ENCODE measurements at regions not wholly inside any gene's neighbourhood (a gene's known extent, or its start where the extent isn't known, plus 50 kb on each side); places are given as distances from the start of the nearest gene placed in this dataset.

DNA sequence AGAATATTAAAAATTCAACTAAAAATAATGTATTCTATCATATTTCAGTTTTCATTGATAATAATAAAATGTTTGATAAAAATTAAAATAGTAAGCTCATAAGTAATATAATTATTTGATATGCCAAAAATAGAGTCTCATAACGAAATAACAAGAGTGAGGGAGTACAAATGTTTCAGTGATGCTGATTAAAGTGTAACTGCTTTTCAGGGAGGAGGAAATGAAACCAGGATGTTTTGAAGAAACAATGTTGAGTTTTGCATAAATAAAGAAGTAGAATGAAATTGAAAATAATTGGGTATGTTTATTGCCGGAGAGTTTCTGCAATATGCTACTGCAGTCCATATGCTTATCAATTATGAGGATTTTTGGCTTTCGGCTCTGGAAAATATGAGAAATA lies 1159.8 kb upstream of the ADGRL2 start:
- H3K27me3 ChIP-seq (ENCODE audit: control insufficient read depth, insufficient read depth, low read length): no peaks in the 10 kb centered on the region
- no peaks in the 10 kb centered on the region for H3K36me3 ChIP-seq (ENCODE audit: control insufficient read depth, insufficient read depth, low read length)
- H3K4me1 ChIP-seq (ENCODE audit: control insufficient read depth, insufficient read depth, low read length, poor library complexity, severe bottlenecking): no peaks in the 10 kb centered on the region
- no peaks in the 10 kb centered on the region for H3K9me3 ChIP-seq (ENCODE audit: control insufficient read depth in 2 of 2, low read length in 2 of 2)
- H3K9me3 Mint-ChIP-seq: peaks cover 2 to 16% (median 5%) of the 10 kb centered on the region in 7 donors
- H3K4me1 Mint-ChIP-seq: no peaks in the 10 kb centered on the region
- DNase-seq: no peak
- H3K27me3 Mint-ChIP-seq: no peaks in the 10 kb centered on the region
- no peak overlapping the region for H3K4me3 Mint-ChIP-seq
- H3K36me3 Mint-ChIP-seq: no peaks in the 10 kb centered on the region
- no peak overlapping the region for H3K4me3 ChIP-seq (ENCODE audit: low read depth, low read length)
- ATAC-seq (ENCODE audit: low read depth in 2 of 2): no peak
- no peak overlapping the region for H3K27ac ChIP-seq (ENCODE audit: insufficient read depth, low read length, poor library complexity, severe bottlenecking)
- no peak overlapping the region for H3K27ac Mint-ChIP-seq

DNA sequence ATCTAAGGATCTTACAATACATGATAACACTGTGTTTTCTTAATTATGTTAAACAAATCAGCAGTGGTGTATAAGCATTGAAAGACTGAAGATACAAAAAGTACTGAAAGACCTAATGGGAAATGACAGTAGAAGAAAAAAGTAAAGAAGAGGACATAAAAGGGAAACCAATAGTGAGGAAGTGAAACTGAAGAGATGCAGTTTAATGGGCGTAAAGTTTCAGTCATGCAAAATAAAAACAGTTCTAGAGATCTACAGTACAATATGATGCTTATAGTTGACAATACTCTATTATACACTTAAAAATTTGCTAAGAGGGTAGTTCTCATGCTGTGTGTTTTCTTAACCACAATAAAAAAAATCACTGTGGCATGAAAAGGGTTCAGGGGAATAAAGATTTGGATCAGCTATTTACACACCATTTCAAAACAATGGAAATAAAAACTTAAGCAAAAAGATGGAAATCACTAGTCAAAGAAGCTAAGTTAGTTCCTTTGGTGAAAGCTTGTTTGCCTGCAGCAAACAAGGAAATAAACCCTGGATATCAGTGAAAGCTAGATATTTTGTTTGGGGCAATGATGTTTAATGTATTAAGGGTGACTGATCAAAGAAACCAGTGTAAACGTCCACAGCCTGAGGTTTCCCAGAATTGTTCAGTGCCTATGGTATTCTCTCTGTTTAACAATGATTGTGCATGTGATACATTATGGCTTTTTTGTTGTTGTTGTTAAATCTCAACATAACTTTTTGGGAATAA lies 1160.8 kb upstream of the ADGRL2 start:
- H3K27ac ChIP-seq (ENCODE audit: insufficient read depth, low read length, poor library complexity, severe bottlenecking): no peak overlapping the region
- DNase-seq: no peak

DNA sequence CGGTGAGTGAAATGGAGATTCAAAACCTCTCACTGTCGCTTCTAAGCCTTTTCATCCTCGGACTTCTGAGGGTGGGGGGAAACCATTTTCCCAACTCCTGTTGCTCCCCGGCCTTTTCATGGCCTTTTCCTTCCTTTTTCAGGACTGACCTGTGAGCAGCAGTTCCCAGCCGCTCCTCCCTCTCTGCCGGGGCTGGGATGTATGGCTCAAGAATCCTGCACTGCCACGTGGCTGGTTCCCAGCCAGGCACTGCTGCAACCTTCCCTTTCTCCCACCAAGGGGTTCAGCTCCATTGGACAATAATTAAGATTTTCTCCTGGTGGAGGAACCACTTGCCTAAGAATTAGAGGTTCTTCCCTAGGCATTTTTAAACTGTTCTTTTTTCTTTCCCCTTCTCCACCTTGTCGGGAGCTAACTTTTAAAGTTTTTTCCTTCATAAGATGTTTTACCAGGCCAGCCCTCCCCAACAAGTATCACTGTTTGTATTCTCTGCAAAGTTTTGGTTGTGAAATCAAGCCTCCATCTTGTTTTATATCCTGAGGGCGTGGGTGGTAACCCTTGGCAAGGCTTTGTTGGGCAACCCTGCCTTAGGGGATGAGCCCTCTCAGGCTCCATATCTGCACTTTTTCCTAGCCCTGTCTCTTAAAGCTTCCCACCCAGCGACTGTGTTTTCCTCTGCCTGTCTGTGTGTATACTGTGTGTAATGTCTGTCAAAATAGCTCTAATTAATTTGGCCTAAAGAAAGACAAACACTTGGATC lies 1166.6 kb upstream of the ADGRL2 start:
- Mint-ChIP-seq H3K4me3 (no peak overlapping the region), H3K4me1 (no peaks in the 10 kb centered on the region), H3K36me3 (no peaks in the 10 kb centered on the region), H3K27ac (no peak overlapping the region), H3K9me3 (peaks cover 0 to 35% (median 6%) of the 10 kb centered on the region in 7 donors), H3K27me3 (no peaks in the 10 kb centered on the region)
- no peaks in the 10 kb centered on the region for H3K36me3 ChIP-seq (ENCODE audit: control insufficient read depth, insufficient read depth, low read length)
- DNase-seq (no peak), ATAC-seq (ENCODE audit: low read depth in 2 of 2) (no peak)
- H3K27me3 ChIP-seq (ENCODE audit: control insufficient read depth, insufficient read depth, low read length): no peaks in the 10 kb centered on the region
- peaks cover 6 to 17% of the 10 kb centered on the region in 2 experiments for H3K9me3 ChIP-seq (ENCODE audit: control insufficient read depth in 2 of 2, low read length in 2 of 2)
- H3K4me1 ChIP-seq (ENCODE audit: control insufficient read depth, insufficient read depth, low read length, poor library complexity, severe bottlenecking): no peaks in the 10 kb centered on the region
- no peak overlapping the region for H3K4me3 ChIP-seq (ENCODE audit: low read depth, low read length)
- no peak overlapping the region for H3K27ac ChIP-seq (ENCODE audit: insufficient read depth, low read length, poor library complexity, severe bottlenecking)

More for the DNA sequence above, 1160.8 kb upstream of the ADGRL2 start:
- Mint-ChIP-seq H3K27ac (no peak overlapping the region), H3K4me1 (no peaks in the 10 kb centered on the region), H3K4me3 (no peak overlapping the region), H3K9me3 (peaks cover 2 to 14% (median 6%) of the 10 kb centered on the region in 7 donors), H3K27me3 (no peaks in the 10 kb centered on the region), H3K36me3 (no peaks in the 10 kb centered on the region)
- H3K4me3 ChIP-seq (ENCODE audit: low read depth, low read length): no peak overlapping the region
- no peaks in the 10 kb centered on the region for H3K27me3 ChIP-seq (ENCODE audit: control insufficient read depth, insufficient read depth, low read length)
- H3K36me3 ChIP-seq (ENCODE audit: control insufficient read depth, insufficient read depth, low read length): no peaks in the 10 kb centered on the region
- peaks cover 0 to 3% of the 10 kb centered on the region in 2 experiments for H3K9me3 ChIP-seq (ENCODE audit: control insufficient read depth in 2 of 2, low read length in 2 of 2)
- ATAC-seq (ENCODE audit: low read depth in 2 of 2): no peak
- no peaks in the 10 kb centered on the region for H3K4me1 ChIP-seq (ENCODE audit: control insufficient read depth, insufficient read depth, low read length, poor library complexity, severe bottlenecking)

DNA sequence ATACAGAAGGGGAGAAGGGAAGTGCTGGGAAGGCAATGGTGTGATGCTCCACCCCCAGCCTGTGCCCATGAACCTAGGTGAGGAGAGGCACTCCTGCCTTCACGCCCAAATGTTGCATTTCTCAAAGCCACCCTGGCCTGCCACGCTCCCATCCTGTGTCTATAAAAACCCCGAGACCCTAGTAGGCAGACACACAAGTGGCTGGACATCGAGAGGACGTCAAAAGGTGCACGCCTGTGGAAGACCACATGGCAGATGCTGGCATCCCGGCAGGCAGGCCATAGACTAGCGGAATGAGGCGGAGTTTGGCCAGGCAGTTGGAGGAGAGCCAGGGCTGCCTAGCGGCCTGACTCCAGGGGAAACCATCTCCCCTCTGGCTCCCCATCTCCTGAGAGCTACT lies 1168.5 kb upstream of the ADGRL2 start:
- H3K4me1 ChIP-seq (ENCODE audit: control insufficient read depth, insufficient read depth, low read length, poor library complexity, severe bottlenecking): no peaks in the 10 kb centered on the region
- no peak overlapping the region for H3K27ac ChIP-seq (ENCODE audit: insufficient read depth, low read length, poor library complexity, severe bottlenecking)
- H3K9me3 ChIP-seq (ENCODE audit: control insufficient read depth in 2 of 2, low read length in 2 of 2): peaks cover 6 to 17% of the 10 kb centered on the region in 2 experiments
- DNase-seq (no peak), ATAC-seq (ENCODE audit: low read depth in 2 of 2) (no peak)
- Mint-ChIP-seq H3K27ac (no peak overlapping the region), H3K36me3 (no peaks in the 10 kb centered on the region), H3K4me3 (no peak overlapping the region), H3K4me1 (no peaks in the 10 kb centered on the region), H3K27me3 (no peaks in the 10 kb centered on the region), H3K9me3 (peaks cover 0 to 41% (median 7%) of the 10 kb centered on the region in 7 donors)
- no peaks in the 10 kb centered on the region for H3K27me3 ChIP-seq (ENCODE audit: control insufficient read depth, insufficient read depth, low read length)
- no peak overlapping the region for H3K4me3 ChIP-seq (ENCODE audit: low read depth, low read length)
- H3K36me3 ChIP-seq (ENCODE audit: control insufficient read depth, insufficient read depth, low read length): no peaks in the 10 kb centered on the region

DNA sequence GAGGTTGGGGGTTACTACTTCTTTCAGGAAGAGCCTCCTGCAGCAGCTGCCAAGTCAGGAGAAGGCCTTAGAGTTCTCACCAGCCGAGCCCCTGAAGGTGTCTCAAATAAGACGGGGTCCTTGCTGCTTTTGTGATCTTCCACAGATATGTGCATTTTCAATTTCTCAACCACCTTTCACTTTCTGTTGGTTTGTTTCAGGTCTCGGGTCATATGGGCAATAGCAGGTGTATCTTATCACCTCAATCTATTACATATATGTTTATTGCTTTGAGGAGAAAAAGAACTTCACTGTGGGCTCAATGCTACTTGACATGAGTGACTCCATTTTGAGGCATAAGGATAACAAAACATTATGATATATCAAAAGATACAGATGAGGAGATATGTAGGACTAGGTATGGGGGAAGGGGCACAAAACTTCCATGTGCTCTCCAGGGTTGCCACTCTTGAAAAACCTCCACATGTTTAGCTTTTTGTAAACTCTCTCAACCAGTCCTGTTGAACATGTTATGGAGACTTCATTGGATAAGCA lies 1171.4 kb upstream of the ADGRL2 start:
- Mint-ChIP-seq H3K27ac (no peak overlapping the region), H3K36me3 (no peaks in the 10 kb centered on the region), H3K4me3 (no peak overlapping the region), H3K27me3 (no peaks in the 10 kb centered on the region), H3K4me1 (no peaks in the 10 kb centered on the region), H3K9me3 (peaks cover 0 to 28% (median 9%) of the 10 kb centered on the region in 7 donors)
- H3K4me3 ChIP-seq (ENCODE audit: low read depth, low read length): no peak overlapping the region
- no peaks in the 10 kb centered on the region for H3K27me3 ChIP-seq (ENCODE audit: control insufficient read depth, insufficient read depth, low read length)
- ATAC-seq (ENCODE audit: low read depth in 2 of 2) (no peak), DNase-seq (no peak)
- no peaks in the 10 kb centered on the region for H3K4me1 ChIP-seq (ENCODE audit: control insufficient read depth, insufficient read depth, low read length, poor library complexity, severe bottlenecking)
- H3K36me3 ChIP-seq (ENCODE audit: control insufficient read depth, insufficient read depth, low read length): no peaks in the 10 kb centered on the region
- peaks cover 4 to 12% of the 10 kb centered on the region in 2 experiments for H3K9me3 ChIP-seq (ENCODE audit: control insufficient read depth in 2 of 2, low read length in 2 of 2)
- no peak overlapping the region for H3K27ac ChIP-seq (ENCODE audit: insufficient read depth, low read length, poor library complexity, severe bottlenecking)

DNA sequence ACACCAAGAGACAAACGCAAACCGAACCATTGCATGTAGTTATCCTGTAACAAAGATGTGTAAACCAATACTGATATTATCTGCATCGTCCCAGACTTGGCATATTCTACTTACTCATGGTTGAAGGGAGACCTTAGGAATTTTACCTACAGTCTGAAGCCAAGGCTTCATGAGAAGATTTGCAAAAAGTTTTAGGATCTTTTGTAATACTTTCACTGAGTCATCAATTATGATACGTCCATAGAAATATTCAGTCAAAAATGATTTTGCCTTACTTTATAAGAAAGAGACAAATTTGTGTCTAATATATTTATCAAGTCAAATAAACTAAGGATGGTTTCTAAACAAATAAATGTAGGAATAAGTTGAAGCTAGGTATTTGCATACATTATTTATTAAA lies 1176.1 kb upstream of the ADGRL2 start:
- Mint-ChIP-seq H3K4me3 (no peak overlapping the region), H3K9me3 (peaks cover 0 to 23% (median 4%) of the 10 kb centered on the region in 7 donors), H3K27ac (no peak overlapping the region), H3K4me1 (no peaks in the 10 kb centered on the region), H3K27me3 (no peaks in the 10 kb centered on the region), H3K36me3 (no peaks in the 10 kb centered on the region)
- Histone ChIP-seq H3K27me3 (ENCODE audit: control insufficient read depth, insufficient read depth, low read length) (no peaks in the 10 kb centered on the region), H3K4me1 (ENCODE audit: control insufficient read depth, insufficient read depth, low read length, poor library complexity, severe bottlenecking) (no peaks in the 10 kb centered on the region), H3K9me3 (ENCODE audit: control insufficient read depth in 2 of 2, low read length in 2 of 2) (peaks cover 0 to 10% of the 10 kb centered on the region in 2 experiments), H3K4me3 (ENCODE audit: low read depth, low read length) (no peak overlapping the region), H3K36me3 (ENCODE audit: control insufficient read depth, insufficient read depth, low read length) (no peaks in the 10 kb centered on the region), H3K27ac (ENCODE audit: insufficient read depth, low read length, poor library complexity, severe bottlenecking) (no peak overlapping the region)
- DNase-seq (no peak), ATAC-seq (ENCODE audit: low read depth in 2 of 2) (no peak)

DNA sequence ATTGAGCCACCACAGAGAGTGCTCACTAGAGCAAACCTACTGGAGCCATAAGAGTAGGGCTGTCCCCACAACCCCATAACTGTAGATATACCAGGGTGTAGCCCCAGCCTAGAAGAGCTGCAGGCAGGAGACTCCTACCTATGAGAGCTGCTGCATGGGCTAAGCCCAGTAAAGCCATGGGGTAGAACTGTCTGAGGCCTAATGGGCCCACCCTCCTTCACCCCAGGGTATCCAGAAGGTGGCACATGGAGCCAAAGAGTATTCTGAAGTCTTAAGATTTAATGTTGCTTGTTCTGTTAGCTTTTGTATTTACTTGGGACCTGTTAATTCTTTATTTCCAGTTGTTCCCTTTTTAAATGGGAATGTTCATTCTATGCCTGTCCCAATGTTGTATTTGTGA lies 1193.7 kb upstream of the ADGRL2 start:
- no peaks in the 10 kb centered on the region for H3K27me3 Mint-ChIP-seq
- no peak overlapping the region for H3K4me3 ChIP-seq (ENCODE audit: low read depth, low read length)
- no peaks in the 10 kb centered on the region for H3K27me3 ChIP-seq (ENCODE audit: control insufficient read depth, insufficient read depth, low read length)
- no peak for ATAC-seq (ENCODE audit: low read depth in 2 of 2)
- no peaks in the 10 kb centered on the region for H3K36me3 Mint-ChIP-seq
- no peaks in the 10 kb centered on the region for H3K36me3 ChIP-seq (ENCODE audit: control insufficient read depth, insufficient read depth, low read length)
- H3K27ac Mint-ChIP-seq: no peak overlapping the region
- H3K27ac ChIP-seq (ENCODE audit: insufficient read depth, low read length, poor library complexity, severe bottlenecking): no peak overlapping the region
- no peak for DNase-seq
- no peak overlapping the region for H3K4me3 Mint-ChIP-seq
- H3K9me3 Mint-ChIP-seq: peaks cover 0 to 24% (median 10%) of the 10 kb centered on the region in 7 donors
- no peaks in the 10 kb centered on the region for H3K4me1 ChIP-seq (ENCODE audit: control insufficient read depth, insufficient read depth, low read length, poor library complexity, severe bottlenecking)
- H3K4me1 Mint-ChIP-seq: no peaks in the 10 kb centered on the region
- H3K9me3 ChIP-seq (ENCODE audit: control insufficient read depth in 2 of 2, low read length in 2 of 2): peaks cover 0 to 2% of the 10 kb centered on the region in 2 experiments
